ENCODE measurements at regions not wholly inside any gene's neighbourhood (a gene's known extent, or its start where the extent isn't known, plus 50 kb on each side); places are given as distances from the start of the nearest gene placed in this dataset.

- TF ChIP-seq STAT1 (IDR thresholded peaks at IDR 0.05; ENCODE audit: unreplicated experiment), result no peak
- no peak for TF ChIP-seq EZH2 (IDR thresholded peaks at IDR 0.05; ENCODE audit: low read depth, unreplicated experiment)
- no peak for TF ChIP-seq CREB1 (CRISPR knock-in tag; IDR thresholded peaks at IDR 0.05; ENCODE audit: low read depth)
- TF ChIP-seq CTCF (conservative IDR thresholded peaks at IDR 0.05; ENCODE audit: low read depth in 2 of 2), result no peak
- no peak for TF ChIP-seq ZNF331 (CRISPR knock-in tag; IDR thresholded peaks at IDR 0.05; ENCODE audit: low read depth)
- TF ChIP-seq REST (IDR thresholded peaks at IDR 0.05; ENCODE audit: unreplicated experiment), result no peak
- TF ChIP-seq POLR2AphosphoS5 (IDR thresholded peaks at IDR 0.05; ENCODE audit: low read depth), result no peak
- TF ChIP-seq, protein P1, sequence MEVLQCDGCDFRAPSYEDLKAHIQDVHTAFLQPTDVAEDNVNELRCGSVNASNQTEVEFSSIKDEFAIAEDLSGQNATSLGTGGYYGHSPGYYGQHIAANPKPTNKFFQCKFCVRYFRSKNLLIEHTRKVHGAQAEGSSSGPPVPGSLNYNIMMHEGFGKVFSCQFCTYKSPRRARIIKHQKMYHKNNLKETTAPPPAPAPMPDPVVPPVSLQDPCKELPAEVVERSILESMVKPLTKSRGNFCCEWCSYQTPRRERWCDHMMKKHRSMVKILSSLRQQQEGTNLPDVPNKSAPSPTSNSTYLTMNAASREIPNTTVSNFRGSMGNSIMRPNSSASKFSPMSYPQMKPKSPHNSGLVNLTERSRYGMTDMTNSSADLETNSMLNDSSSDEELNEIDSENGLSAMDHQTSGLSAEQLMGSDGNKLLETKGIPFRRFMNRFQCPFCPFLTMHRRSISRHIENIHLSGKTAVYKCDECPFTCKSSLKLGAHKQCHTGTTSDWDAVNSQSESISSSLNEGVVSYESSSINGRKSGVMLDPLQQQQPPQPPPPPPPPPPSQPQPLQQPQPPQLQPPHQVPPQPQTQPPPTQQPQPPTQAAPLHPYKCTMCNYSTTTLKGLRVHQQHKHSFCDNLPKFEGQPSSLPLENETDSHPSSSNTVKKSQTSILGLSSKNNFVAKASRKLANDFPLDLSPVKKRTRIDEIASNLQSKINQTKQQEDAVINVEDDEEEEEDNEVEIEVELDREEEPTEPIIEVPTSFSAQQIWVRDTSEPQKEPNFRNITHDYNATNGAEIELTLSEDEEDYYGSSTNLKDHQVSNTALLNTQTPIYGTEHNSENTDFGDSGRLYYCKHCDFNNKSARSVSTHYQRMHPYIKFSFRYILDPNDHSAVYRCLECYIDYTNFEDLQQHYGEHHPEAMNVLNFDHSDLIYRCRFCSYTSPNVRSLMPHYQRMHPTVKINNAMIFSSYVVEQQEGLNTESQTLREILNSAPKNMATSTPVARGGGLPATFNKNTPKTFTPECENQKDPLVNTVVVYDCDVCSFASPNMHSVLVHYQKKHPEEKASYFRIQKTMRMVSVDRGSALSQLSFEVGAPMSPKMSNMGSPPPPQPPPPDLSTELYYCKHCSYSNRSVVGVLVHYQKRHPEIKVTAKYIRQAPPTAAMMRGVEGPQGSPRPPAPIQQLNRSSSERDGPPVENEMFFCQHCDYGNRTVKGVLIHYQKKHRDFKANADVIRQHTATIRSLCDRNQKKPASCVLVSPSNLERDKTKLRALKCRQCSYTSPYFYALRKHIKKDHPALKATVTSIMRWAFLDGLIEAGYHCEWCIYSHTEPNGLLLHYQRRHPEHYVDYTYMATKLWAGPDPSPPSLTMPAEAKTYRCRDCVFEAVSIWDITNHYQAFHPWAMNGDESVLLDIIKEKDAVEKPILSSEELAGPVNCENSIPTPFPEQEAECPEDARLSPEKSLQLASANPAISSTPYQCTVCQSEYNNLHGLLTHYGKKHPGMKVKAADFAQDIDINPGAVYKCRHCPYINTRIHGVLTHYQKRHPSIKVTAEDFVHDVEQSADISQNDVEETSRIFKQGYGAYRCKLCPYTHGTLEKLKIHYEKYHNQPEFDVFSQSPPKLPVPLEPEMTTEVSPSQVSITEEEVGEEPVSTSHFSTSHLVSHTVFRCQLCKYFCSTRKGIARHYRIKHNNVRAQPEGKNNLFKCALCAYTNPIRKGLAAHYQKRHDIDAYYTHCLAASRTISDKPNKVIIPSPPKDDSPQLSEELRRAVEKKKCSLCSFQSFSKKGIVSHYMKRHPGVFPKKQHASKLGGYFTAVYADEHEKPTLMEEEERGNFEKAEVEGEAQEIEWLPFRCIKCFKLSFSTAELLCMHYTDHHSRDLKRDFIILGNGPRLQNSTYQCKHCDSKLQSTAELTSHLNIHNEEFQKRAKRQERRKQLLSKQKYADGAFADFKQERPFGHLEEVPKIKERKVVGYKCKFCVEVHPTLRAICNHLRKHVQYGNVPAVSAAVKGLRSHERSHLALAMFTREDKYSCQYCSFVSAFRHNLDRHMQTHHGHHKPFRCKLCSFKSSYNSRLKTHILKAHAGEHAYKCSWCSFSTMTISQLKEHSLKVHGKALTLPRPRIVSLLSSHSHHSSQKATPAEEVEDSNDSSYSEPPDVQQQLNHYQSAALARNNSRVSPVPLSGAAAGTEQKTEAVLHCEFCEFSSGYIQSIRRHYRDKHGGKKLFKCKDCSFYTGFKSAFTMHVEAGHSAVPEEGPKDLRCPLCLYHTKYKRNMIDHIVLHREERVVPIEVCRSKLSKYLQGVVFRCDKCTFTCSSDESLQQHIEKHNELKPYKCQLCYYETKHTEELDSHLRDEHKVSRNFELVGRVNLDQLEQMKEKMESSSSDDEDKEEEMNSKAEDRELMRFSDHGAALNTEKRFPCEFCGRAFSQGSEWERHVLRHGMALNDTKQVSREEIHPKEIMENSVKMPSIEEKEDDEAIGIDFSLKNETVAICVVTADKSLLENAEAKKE (CRISPR knock-in tag; IDR thresholded peaks at IDR 0.05), result no peak
- no peak for TF ChIP-seq JUNB (IDR thresholded peaks at IDR 0.05; ENCODE audit: unreplicated experiment)
- TF ChIP-seq ZNF114 (CRISPR knock-in tag; IDR thresholded peaks at IDR 0.05), result no peak
- TF ChIP-seq, protein P2, sequence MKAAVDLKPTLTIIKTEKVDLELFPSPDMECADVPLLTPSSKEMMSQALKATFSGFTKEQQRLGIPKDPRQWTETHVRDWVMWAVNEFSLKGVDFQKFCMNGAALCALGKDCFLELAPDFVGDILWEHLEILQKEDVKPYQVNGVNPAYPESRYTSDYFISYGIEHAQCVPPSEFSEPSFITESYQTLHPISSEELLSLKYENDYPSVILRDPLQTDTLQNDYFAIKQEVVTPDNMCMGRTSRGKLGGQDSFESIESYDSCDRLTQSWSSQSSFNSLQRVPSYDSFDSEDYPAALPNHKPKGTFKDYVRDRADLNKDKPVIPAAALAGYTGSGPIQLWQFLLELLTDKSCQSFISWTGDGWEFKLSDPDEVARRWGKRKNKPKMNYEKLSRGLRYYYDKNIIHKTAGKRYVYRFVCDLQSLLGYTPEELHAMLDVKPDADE (IDR thresholded peaks at IDR 0.05), result no peak
- TF ChIP-seq EZH2phosphoT487 (IDR thresholded peaks at IDR 0.05; ENCODE audit: unreplicated experiment), result no peak
- Histone ChIP-seq H3K27ac (ENCODE audit: low read depth) (no peak overlapping the region), H3K9me2 (ENCODE audit: insufficient read depth) (no peaks in the 10 kb centered on the region), H4K20me1 (replicated peaks; ENCODE audit: insufficient read depth) (no peaks in the 10 kb centered on the region), H2AFZ (no peak overlapping the region), H3K4me2 (no peak overlapping the region), H3K36me3 (ENCODE audit: insufficient read depth) (no peaks in the 10 kb centered on the region), H3K4me3 (no peak overlapping the region), H3K79me2 (replicated peaks; ENCODE audit: insufficient read depth) (no peaks in the 10 kb centered on the region), H3K4me1 (ENCODE audit: insufficient read depth) (no peaks in the 10 kb centered on the region), H3F3A (replicated peaks; ENCODE audit: low read depth) (no peaks in the 10 kb centered on the region), H3K27me3 (ENCODE audit: insufficient read depth) (no peaks in the 10 kb centered on the region)
- ATAC-seq, result no peak
- H3K4me1 Mint-ChIP-seq, result peaks cover 8% of the 10 kb centered on the region
- H3K36me3 Mint-ChIP-seq (ENCODE audit: low read depth), result no peaks in the 10 kb centered on the region
- no peak overlapping the region for H3K4me3 Mint-ChIP-seq
- H3K27ac Mint-ChIP-seq, result no peak overlapping the region
- DNase-seq (ENCODE audit: low spot score), result no peak
- H3K27me3 Mint-ChIP-seq (ENCODE audit: insufficient read depth, low read depth, poor library complexity), result no peaks in the 10 kb centered on the region
- no peaks in the 10 kb centered on the region for H3K9me3 Mint-ChIP-seq
These were observed 1162.4 kb downstream of the TUSC7 start for GRCh38 chr3:117871934-117872333.

Measured in GM23338 (cell line).